ENCODE measurements at regions not wholly inside any gene's neighbourhood (a gene's known extent, or its start where the extent isn't known, plus 50 kb on each side); places are given as distances from the start of the nearest gene placed in this dataset.

GRCh38 chr6:98525860-98526259, 308.5 kb upstream of the POU3F2 start:
- no peak for TF ChIP-seq CTCF (IDR thresholded peaks at IDR 0.05)
- TF ChIP-seq POLR2A (IDR thresholded peaks at IDR 0.05): no peak
